Smooth muscle cell (in vitro differentiated cells): ENCODE measurements at regions not wholly inside any gene's neighbourhood (a gene's known extent, or its start where the extent isn't known, plus 50 kb on each side); places are given as distances from the start of the nearest gene placed in this dataset.

Source experiments
- DNase-seq: peaks from one replicate; lab custom pipeline; 2025; ENCODE audit not compliant: unreplicated experiment; lab: John Stamatoyannopoulos, UW
- H2AFZ ChIP-seq: fragments of 200-600 bp; sonication (generic); 2 replicates; pipeline ENCODE4 v1.6.0; 2016; ENCODE audit warnings: antibody characterized with exemption, low read depth, mild to moderate bottlenecking
- H3F3A ChIP-seq: fragments of 200-600 bp; sonication (generic); 2 replicates; pipeline ENCODE4 v1.6.0; 2017; ENCODE audit warnings: antibody characterized with exemption, low read depth
- H3K27ac ChIP-seq: fragments of 200-600 bp; sonication (generic); 2 replicates; pipeline ENCODE4 v1.5.1; 2016; ENCODE audit warnings: low read depth, mild to moderate bottlenecking
- H3K27me3 ChIP-seq: fragments of 200-600 bp; sonication (generic); 2 replicates; pipeline ENCODE4 v1.6.1; 2016; ENCODE audit warnings: low read depth, mild to moderate bottlenecking
- H3K36me3 ChIP-seq: fragments of 200-600 bp; sonication (generic); 2 replicates; pipeline ENCODE4 v1.5.1; 2016; ENCODE audit warnings: low read depth
- H3K4me1 ChIP-seq: fragments of 200-600 bp; sonication (generic); 2 replicates; pipeline ENCODE4 v1.5.1; 2016; ENCODE audit warnings: low read depth
- H3K4me2 ChIP-seq: fragments of 200-600 bp; sonication (generic); 2 replicates; pipeline ENCODE4 v1.6.0; 2016; ENCODE audit warnings: mild to moderate bottlenecking
- H3K4me3 ChIP-seq: fragments of 200-600 bp; sonication (generic); 2 replicates; pipeline ENCODE4 v1.5.1; 2016; ENCODE audit warnings: mild to moderate bottlenecking
- H3K79me2 ChIP-seq: fragments of 200-600 bp; sonication (generic); 2 replicates; pipeline ENCODE4 v1.6.0; 2016; ENCODE audit warnings: low read depth, mild to moderate bottlenecking
- H3K9ac ChIP-seq: fragments of 200-600 bp; sonication (generic); 2 replicates; pipeline ENCODE4 v1.6.0; 2016; ENCODE audit warnings: low read depth
- H3K9me3 ChIP-seq: fragments of 200-600 bp; sonication (generic); replicated peaks from 2 replicates; pipeline ENCODE4 v1.5.1; 2016; ENCODE audit warnings: low read depth
- H4K20me1 ChIP-seq: fragments of 200-600 bp; sonication (generic); 2 replicates; pipeline ENCODE4 v1.6.0; 2016; ENCODE audit warnings: low read depth
- WGBS: methylation state at CpG from one replicate; pipeline ENCODE4 v1.1.7; 2016; ENCODE audit warnings: low lambda C conversion rate; 5-methylcytosine and 5-hydroxymethylcytosine counted together
- TF ChIP-seq, protein P1 (sequence below): fragments of 200-600 bp; sonication (generic); IDR thresholded peaks from 2 replicates; pipeline ENCODE4 v1.5.1; 2017; ENCODE audit warnings: borderline replicate concordance, mild to moderate bottlenecking, antibody characterized with exemption; ENCODE audit not compliant: insufficient read depth, poor library complexity, severe bottlenecking

DNA sequence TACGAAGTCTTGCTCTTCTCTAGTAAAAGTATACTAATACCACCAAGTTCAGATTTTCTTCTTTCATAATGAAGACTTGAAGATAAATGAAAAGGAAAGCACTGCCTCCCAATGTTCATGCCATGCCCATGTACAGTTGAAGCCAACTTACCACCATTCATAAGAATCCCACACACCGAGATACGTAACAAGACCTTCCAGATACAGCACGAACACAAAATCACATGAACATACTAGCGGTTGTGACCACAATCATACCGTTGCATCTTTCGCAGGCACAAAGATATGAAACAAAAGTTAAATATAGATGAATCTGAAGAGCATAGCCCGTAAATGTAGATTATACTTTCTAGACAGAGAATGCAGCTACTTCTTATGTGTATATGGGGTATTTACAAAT, 412.5 kb downstream of the CBLN4 start:
- DNase-seq = no peak
- H2AFZ ChIP-seq = no peak overlapping the region
- H3K4me2 ChIP-seq = no peak overlapping the region
- no peaks in the 10 kb centered on the region for H3K9me3 ChIP-seq
- WGBS = 94% methylated on average over 8 of the region's 8 CpGs
- H3K79me2 ChIP-seq = no peaks in the 10 kb centered on the region
- TF ChIP-seq, protein P1, sequence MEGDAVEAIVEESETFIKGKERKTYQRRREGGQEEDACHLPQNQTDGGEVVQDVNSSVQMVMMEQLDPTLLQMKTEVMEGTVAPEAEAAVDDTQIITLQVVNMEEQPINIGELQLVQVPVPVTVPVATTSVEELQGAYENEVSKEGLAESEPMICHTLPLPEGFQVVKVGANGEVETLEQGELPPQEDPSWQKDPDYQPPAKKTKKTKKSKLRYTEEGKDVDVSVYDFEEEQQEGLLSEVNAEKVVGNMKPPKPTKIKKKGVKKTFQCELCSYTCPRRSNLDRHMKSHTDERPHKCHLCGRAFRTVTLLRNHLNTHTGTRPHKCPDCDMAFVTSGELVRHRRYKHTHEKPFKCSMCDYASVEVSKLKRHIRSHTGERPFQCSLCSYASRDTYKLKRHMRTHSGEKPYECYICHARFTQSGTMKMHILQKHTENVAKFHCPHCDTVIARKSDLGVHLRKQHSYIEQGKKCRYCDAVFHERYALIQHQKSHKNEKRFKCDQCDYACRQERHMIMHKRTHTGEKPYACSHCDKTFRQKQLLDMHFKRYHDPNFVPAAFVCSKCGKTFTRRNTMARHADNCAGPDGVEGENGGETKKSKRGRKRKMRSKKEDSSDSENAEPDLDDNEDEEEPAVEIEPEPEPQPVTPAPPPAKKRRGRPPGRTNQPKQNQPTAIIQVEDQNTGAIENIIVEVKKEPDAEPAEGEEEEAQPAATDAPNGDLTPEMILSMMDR = no peak
- H4K20me1 ChIP-seq = no peaks in the 10 kb centered on the region
- no peak overlapping the region for H3K4me3 ChIP-seq
- H3F3A ChIP-seq = no peaks in the 10 kb centered on the region
- no peak overlapping the region for H3K27ac ChIP-seq
- H3K4me1 ChIP-seq = no peaks in the 10 kb centered on the region
- no peaks in the 10 kb centered on the region for H3K36me3 ChIP-seq
- no peak overlapping the region for H3K9ac ChIP-seq
- H3K27me3 ChIP-seq = no peaks in the 10 kb centered on the region

- Histone ChIP-seq H3K27ac (no peak overlapping the region), H3K9me3 (no peaks in the 10 kb centered on the region), H4K20me1 (no peaks in the 10 kb centered on the region), H3K27me3 (no peaks in the 10 kb centered on the region), H3K4me1 (no peaks in the 10 kb centered on the region), H3K36me3 (no peaks in the 10 kb centered on the region), H3F3A (no peaks in the 10 kb centered on the region), H3K4me3 (no peak overlapping the region), H3K4me2 (no peak overlapping the region), H3K9ac (no peak overlapping the region), H3K79me2 (no peaks in the 10 kb centered on the region), H2AFZ (no peak overlapping the region)
- DNase-seq = no peak
- TF ChIP-seq, protein P1 = no peak
- WGBS = 91% methylated on average over 4 of the region's 4 CpGs
Measured at GRCh38 chr20:55586610-55587009, 418.7 kb downstream of the CBLN4 start.

- WGBS = 85% methylated on average over 1 of the region's 1 CpG
- TF ChIP-seq, protein P1 = no peak
- DNase-seq = no peak
Measured at GRCh38 chr20:55584964-55585363, 420.4 kb downstream of the CBLN4 start.

GRCh38 chr20:55584307-55584706, 421.0 kb downstream of the CBLN4 start:
- Histone ChIP-seq H3K4me3 (no peak overlapping the region), H3F3A (no peaks in the 10 kb centered on the region), H3K36me3 (no peaks in the 10 kb centered on the region), H2AFZ (no peak overlapping the region), H3K27ac (no peak overlapping the region), H4K20me1 (no peaks in the 10 kb centered on the region), H3K79me2 (no peaks in the 10 kb centered on the region), H3K4me1 (no peaks in the 10 kb centered on the region), H3K9me3 (no peaks in the 10 kb centered on the region), H3K27me3 (no peaks in the 10 kb centered on the region), H3K4me2 (no peak overlapping the region), H3K9ac (no peak overlapping the region)
- TF ChIP-seq, protein P1 = no peak
- WGBS = 94% methylated on average over 2 of the region's 2 CpGs
- no peak for DNase-seq

More at GRCh38 chr20:55584964-55585363, 420.4 kb downstream of the CBLN4 start:
- Histone ChIP-seq H3K36me3 (no peaks in the 10 kb centered on the region), H3K9ac (no peak overlapping the region), H3K4me3 (no peak overlapping the region), H3K27ac (no peak overlapping the region), H3K4me1 (no peaks in the 10 kb centered on the region), H3K9me3 (no peaks in the 10 kb centered on the region), H4K20me1 (no peaks in the 10 kb centered on the region), H3K27me3 (no peaks in the 10 kb centered on the region), H3K79me2 (no peaks in the 10 kb centered on the region), H2AFZ (no peak overlapping the region), H3F3A (no peaks in the 10 kb centered on the region), H3K4me2 (no peak overlapping the region)
